Osteocyte (in vitro differentiated cells): ENCODE measurements at regions not wholly inside any gene's neighbourhood (a gene's known extent, or its start where the extent isn't known, plus 50 kb on each side); places are given as distances from the start of the nearest gene placed in this dataset.

Experiments
- DNase-seq: peaks from one replicate; pipeline ENCODE4 v3.0.0; 2021; ENCODE audit warnings: mixed read lengths; ENCODE audit not compliant: unreplicated experiment; ENCODE audit errors: extremely low spot score
- H3K27ac Mint-ChIP-seq: one replicate; pipeline ENCODE4 v1.8.0; 2021; ENCODE audit warnings: mild to moderate bottlenecking, mixed read lengths; ENCODE audit not compliant: unreplicated experiment
- H3K27me3 Mint-ChIP-seq: one replicate; pipeline ENCODE4 v1.8.0; 2021; ENCODE audit warnings: mixed read lengths; ENCODE audit not compliant: unreplicated experiment
- H3K36me3 Mint-ChIP-seq: one replicate; pipeline ENCODE4 v1.8.0; 2021; ENCODE audit warnings: mixed read lengths; ENCODE audit not compliant: unreplicated experiment
- H3K4me1 Mint-ChIP-seq: one replicate; pipeline ENCODE4 v1.8.0; 2021; ENCODE audit warnings: mixed read lengths; ENCODE audit not compliant: unreplicated experiment
- H3K4me3 Mint-ChIP-seq: one replicate; pipeline ENCODE4 v1.8.0; 2021; ENCODE audit warnings: mild to moderate bottlenecking, moderate library complexity, mixed read lengths; ENCODE audit not compliant: unreplicated experiment
- H3K9me3 Mint-ChIP-seq: one replicate; pipeline ENCODE4 v1.8.0; 2021; ENCODE audit warnings: mixed read lengths; ENCODE audit not compliant: unreplicated experiment
- CTCF ChIP-seq: fragments of 200-600 bp; sonication (generic); IDR thresholded peaks from 2 replicates; pipeline ENCODE4 v1.5.0; 2021; ENCODE audit warnings: antibody characterized with exemption, mild to moderate bottlenecking, moderate library complexity

GRCh38 chr12:84054811-84055210 is 857.8 kb downstream of the SLC6A15 start:
- H3K4me3 Mint-ChIP-seq, result no peak overlapping the region
- H3K9me3 Mint-ChIP-seq, result peaks cover 12% of the 10 kb centered on the region
- H3K4me1 Mint-ChIP-seq, result no peaks in the 10 kb centered on the region
- H3K36me3 Mint-ChIP-seq, result peaks cover 3% of the 10 kb centered on the region
- TF ChIP-seq CTCF, result no peak
- DNase-seq, result no peak
- peaks cover 5% of the 10 kb centered on the region for H3K27me3 Mint-ChIP-seq
- H3K27ac Mint-ChIP-seq, result no peak overlapping the region

- no peak for TF ChIP-seq CTCF
- H3K4me1 Mint-ChIP-seq, result no peaks in the 10 kb centered on the region
- peaks cover under 1% of the 10 kb centered on the region for H3K9me3 Mint-ChIP-seq
- H3K4me3 Mint-ChIP-seq, result no peak overlapping the region
- no peaks in the 10 kb centered on the region for H3K27me3 Mint-ChIP-seq
- no peak for DNase-seq
- H3K27ac Mint-ChIP-seq, result no peak overlapping the region
- no peaks in the 10 kb centered on the region for H3K36me3 Mint-ChIP-seq
Measured at GRCh38 chr12:84047881-84048280, 864.7 kb downstream of the SLC6A15 start.

GRCh38 chr12:84046859-84047258 is 865.7 kb downstream of the SLC6A15 start:
- no peaks in the 10 kb centered on the region for H3K27me3 Mint-ChIP-seq
- no peaks in the 10 kb centered on the region for H3K36me3 Mint-ChIP-seq
- no peaks in the 10 kb centered on the region for H3K9me3 Mint-ChIP-seq
- no peaks in the 10 kb centered on the region for H3K4me1 Mint-ChIP-seq
- H3K27ac Mint-ChIP-seq, result no peak overlapping the region
- TF ChIP-seq CTCF, result no peak
- H3K4me3 Mint-ChIP-seq, result no peak overlapping the region
- no peak for DNase-seq

GRCh38 chr12:84043355-84043754 is 869.2 kb downstream of the SLC6A15 start:
- H3K4me3 Mint-ChIP-seq, result no peak overlapping the region
- DNase-seq, result no peak
- no peaks in the 10 kb centered on the region for H3K36me3 Mint-ChIP-seq
- H3K4me1 Mint-ChIP-seq, result no peaks in the 10 kb centered on the region
- no peaks in the 10 kb centered on the region for H3K9me3 Mint-ChIP-seq
- H3K27ac Mint-ChIP-seq, result no peak overlapping the region
- no peak for TF ChIP-seq CTCF
- no peaks in the 10 kb centered on the region for H3K27me3 Mint-ChIP-seq

- Mint-ChIP-seq H3K27ac (no peak overlapping the region), H3K4me3 (no peak overlapping the region), H3K36me3 (no peaks in the 10 kb centered on the region), H3K9me3 (no peaks in the 10 kb centered on the region), H3K4me1 (no peaks in the 10 kb centered on the region), H3K27me3 (no peaks in the 10 kb centered on the region)
- no peak for TF ChIP-seq CTCF
- DNase-seq, result no peak
Measured at GRCh38 chr12:84038242-84038641, 874.4 kb downstream of the SLC6A15 start.
